GM18520 (cell line): ENCODE measurements at regions not wholly inside any gene's neighbourhood (a gene's known extent, or its start where the extent isn't known, plus 50 kb on each side); places are given as distances from the start of the nearest gene placed in this dataset.

Source experiments
- ATAC-seq: cut with Tn5 transposase; IDR thresholded peaks from one replicate; pipeline ENCODE4 v1.9.1; 2021; ENCODE audit not compliant: unreplicated experiment

GRCh38 chr18:61062258-61062657 is 271.0 kb upstream of the CDH20 start:
- ATAC-seq: no peak

GRCh38 chr18:61064911-61065310 is 268.3 kb upstream of the CDH20 start:
- ATAC-seq: no peak

GRCh38 chr18:61076986-61077385 is 256.2 kb upstream of the CDH20 start:
- no peak for ATAC-seq

DNA sequence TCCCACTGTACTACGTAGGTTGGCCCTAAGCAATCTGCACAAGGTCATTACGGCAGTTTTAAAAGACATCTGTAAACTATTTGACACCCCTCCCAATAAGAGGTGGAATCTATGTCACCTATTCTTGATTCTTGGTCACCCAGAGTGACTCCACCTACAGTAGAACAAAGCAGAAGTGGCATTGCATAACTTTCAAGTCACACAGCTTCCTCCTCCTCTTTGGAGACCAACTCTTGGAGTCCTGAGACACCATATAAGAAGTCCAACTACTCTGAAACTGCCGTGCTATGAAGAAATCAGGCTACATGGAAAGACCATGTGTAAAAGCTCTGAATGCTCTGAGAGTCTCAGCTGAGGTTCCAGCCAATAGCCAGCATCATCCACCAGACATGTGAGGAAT is 253.5 kb upstream of the CDH20 start:
- ATAC-seq: no peak

- ATAC-seq: no peak
Measured at GRCh38 chr18:61080954-61081528, 252.2 kb upstream of the CDH20 start.

DNA sequence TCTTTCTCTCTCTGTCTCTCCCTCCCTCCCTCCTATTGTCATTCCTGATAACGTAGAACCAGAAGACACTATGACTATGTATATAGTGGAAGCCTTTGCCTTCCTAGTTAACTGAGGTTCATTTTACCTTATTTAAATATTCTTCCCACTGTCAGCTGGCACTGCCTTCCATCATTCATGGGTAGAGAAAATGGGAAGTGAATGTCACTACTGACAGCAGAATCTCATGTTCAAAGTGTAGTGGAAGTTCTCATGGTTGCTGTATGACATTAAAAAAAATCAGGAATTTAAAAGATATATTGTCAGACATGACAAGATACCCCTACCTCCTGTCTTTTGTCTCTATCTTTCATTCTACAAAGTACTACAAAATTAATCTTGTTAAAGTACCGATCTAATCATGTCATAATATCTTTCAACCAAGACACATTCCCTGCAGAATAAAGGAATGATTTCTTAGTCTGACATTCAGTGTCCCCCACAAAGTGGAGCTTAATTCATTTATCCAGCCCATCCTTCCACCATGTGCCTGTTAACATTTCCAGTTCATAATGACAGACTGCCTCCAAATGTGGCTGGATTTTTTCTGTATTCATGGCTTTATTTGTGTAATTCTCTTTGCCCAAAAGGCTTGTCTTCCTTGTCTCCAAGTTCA is 250.1 kb upstream of the CDH20 start:
- no peak for ATAC-seq

GRCh38 chr18:61085036-61085435 is 248.2 kb upstream of the CDH20 start:
- ATAC-seq: no peak

DNA sequence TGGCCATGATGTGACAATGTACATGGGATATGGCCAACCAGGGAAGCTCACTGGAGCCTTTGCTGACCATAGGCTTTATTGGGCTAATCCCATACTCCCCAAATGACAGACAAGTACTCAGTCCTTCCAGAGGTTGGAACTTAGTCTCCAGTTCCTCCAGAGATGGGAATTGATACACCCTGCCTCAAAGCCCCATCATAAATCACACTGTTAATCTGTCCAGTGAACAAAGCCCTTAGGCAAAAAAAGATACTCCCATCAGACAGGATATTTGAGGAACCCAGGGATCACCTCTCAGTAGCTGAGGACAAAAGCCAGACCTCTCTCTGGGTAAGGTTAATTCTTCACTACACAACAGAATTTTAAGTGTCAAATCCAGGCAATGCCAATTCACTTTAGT is 247.5 kb upstream of the CDH20 start:
- no peak for ATAC-seq

DNA sequence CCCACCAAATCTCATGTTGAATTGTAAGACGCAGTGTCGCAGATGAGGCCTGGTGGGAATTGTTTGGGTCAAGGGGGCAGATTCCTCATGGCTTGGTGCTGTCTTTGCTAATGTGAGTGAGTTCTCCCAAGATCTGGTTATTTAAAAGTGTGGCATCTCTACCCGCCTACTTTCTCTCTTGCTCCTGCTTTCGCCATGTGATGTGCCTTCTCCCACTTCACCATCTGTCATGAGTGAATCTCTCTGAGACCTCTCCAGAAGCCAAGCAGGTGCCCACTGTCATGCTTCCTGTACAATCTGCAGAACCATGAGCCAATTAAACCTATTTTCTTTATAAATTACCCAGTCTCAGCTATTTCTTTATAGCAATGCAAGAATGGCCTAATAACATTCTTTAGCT is 246.6 kb upstream of the CDH20 start:
- ATAC-seq: no peak

DNA sequence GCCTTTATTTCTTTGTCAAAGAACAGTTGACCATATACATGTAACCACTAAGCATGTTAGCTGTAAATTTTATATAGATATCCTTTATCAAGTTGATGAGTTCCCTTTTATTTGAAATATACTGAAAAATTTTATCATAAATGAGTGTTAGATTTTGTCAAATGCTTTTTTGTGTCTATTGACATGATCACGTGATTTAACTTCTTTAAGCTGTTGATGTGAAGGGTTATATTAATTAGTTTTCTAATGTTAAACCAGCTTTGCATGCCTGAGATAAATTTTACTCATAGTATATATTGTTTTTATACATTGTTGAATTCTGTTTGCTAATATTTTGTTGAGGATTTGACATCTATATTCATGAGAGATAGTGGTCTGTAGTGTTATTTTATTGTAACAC is 241.9 kb upstream of the CDH20 start:
- no peak for ATAC-seq

GRCh38 chr18:61093965-61094364 is 239.3 kb upstream of the CDH20 start:
- ATAC-seq: no peak

DNA sequence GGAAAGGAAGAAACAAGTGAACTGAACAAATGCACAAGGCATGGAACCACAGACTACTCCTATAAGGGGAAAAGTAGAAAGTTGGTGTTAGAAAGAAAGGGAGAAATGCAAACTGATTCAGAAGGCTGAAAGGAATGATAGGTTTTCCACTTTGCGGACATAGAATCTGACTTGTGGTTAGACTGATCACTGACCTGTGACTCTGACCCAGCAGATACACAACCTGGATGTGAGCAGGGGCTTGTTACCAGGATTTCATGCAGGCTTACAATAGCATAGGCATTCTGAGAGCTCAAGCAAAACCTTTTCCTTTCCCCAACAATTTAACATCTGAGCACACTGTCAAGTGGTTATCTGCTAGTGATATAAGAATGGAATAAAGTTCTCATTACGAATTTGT is 237.0 kb upstream of the CDH20 start:
- no peak for ATAC-seq

- no peak for ATAC-seq
Measured at GRCh38 chr18:61107113-61107512, 226.1 kb upstream of the CDH20 start.

- no peak for ATAC-seq
Measured at GRCh38 chr18:61108706-61109105, 224.5 kb upstream of the CDH20 start.

GRCh38 chr18:61123309-61123708 is 209.9 kb upstream of the CDH20 start:
- ATAC-seq: no peak

DNA sequence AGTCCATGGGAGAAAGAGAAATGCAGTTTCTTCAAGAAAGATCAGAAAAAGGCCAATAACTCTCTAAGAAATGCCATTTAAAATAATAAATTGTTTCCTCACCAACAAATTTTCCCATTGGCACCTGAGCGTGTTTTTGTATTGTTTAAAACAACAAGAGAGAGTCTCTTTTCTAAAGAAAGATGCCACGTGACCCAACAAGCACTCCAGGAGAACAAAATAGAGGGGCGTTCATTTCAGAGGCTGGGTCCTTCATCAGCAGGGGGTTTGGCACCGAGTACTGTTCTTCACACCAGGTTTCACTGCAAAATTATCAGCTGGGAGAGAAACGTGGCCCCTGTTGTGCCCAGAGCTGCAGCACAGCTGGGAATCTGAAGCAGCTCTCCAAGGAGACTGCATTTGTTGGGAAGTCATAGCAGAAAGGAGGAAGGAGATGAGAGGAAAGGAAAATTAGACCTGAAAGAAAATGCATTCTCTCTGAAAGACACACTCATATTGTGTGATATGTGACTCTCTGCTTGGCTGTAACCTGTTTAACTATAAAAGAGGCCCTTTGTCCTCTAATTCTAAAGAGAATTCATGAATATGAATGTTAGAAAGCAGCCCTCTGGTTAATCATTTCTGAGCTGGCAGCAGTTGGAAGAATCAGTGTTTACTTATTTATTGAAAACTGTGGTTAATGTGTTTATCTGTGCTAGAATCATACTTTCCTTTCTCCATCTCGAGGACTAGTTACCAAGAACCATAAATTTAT is 205.3 kb upstream of the CDH20 start:
- ATAC-seq: no peak

- no peak for ATAC-seq
Measured at GRCh38 chr18:61129001-61129400, 204.2 kb upstream of the CDH20 start.

GRCh38 chr18:61132031-61132430 is 201.2 kb upstream of the CDH20 start:
- no peak for ATAC-seq

DNA sequence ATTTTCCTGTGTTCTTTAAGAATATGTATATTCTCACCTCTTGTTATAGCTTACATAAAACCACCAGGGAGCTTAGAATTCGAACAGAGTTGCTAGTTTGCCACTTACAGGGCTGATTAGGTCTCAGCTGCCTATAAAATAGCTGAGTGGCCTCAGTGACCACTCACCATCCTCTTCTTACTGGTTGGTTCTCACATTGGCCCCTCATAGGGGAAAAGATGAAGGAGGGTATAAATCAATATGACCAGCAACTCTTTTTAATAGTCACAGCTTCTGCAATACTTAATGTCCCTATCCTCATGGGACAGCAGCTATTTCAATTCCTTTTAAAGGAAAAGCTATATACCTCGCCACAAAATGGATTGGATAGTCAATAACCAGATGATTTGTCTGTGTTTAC is 199.4 kb upstream of the CDH20 start:
- ATAC-seq: no peak

- no peak for ATAC-seq
Measured at GRCh38 chr18:61136711-61137251, 196.4 kb upstream of the CDH20 start.

DNA sequence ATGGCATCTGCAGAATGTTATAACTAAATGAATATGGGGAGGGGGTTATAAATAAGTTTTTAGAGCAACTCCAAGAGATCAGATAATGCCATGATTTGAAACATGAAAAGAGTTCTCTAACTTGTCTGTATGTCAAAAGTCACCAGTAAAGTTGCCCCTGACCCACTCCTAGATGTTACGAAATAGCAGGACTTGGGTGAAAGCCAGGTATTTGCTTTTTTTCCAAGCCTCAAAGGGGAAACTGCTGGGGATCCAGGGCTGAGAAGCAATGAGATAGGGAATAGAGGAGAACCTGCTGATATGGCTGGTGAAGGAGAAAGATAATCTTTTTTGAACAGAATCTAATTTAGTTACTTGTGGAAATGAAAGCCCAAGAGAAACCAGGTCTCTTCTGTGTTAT is 191.5 kb upstream of the CDH20 start:
- ATAC-seq: no peak

DNA sequence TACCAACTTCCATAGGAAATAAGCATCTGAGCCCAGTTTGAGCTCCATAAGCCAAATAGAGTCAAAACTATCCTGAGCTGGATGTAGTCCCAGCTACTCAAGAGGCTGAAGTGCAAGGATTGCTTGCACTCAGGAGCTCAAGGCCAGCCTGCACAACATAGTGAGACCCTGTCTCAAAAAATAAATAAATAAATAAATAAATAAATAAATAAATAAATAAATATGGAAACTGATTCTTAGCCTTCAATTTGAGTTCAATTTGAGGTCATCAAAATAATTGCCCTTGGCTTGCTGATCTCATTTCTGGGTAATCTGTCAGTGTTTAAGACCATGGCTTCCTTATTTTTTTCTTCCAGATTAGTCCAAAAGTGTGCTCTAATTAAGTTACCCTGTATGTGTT is 184.9 kb upstream of the CDH20 start:
- ATAC-seq: no peak
